ENCODE measurements at regions not wholly inside any gene's neighbourhood (a gene's known extent, or its start where the extent isn't known, plus 50 kb on each side); places are given as distances from the start of the nearest gene placed in this dataset.
"Not testable (repeated sequence)": the region's sequence is repeated elsewhere in the genome, so short reads cannot be mapped to it uniquely, and the experiment has no call there.

DNA sequence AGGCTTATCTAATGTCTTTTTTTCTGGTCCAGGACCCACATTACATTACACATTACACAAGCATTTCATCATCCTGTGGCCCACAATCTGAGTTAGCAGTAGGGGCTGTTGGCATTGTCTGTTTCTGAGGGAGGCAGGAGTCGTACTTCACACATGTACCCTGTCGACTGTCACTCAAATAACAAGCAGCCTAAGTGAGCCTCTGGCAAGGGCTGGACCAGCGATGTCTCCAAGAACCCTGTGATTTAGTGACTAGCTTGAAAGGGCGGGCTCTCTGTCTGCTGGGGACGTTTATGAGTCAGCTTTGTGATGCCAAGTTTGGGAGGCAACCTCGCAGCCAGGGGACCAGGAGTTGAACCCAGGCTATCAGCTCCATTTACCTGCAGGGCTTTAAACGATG lies 251.4 kb downstream of the HS3ST3B1 start:
- DNase-seq (ENCODE audit: low read depth in 3 of 3): no peak

GRCh38 chr17:14547556-14547955 lies 246.7 kb downstream of the HS3ST3B1 start:
- DNase-seq (ENCODE audit: low read depth in 3 of 3): no peak

GRCh38 chr17:14547016-14547415 lies 246.1 kb downstream of the HS3ST3B1 start:
- DNase-seq (ENCODE audit: low read depth in 3 of 3): no peak

DNA sequence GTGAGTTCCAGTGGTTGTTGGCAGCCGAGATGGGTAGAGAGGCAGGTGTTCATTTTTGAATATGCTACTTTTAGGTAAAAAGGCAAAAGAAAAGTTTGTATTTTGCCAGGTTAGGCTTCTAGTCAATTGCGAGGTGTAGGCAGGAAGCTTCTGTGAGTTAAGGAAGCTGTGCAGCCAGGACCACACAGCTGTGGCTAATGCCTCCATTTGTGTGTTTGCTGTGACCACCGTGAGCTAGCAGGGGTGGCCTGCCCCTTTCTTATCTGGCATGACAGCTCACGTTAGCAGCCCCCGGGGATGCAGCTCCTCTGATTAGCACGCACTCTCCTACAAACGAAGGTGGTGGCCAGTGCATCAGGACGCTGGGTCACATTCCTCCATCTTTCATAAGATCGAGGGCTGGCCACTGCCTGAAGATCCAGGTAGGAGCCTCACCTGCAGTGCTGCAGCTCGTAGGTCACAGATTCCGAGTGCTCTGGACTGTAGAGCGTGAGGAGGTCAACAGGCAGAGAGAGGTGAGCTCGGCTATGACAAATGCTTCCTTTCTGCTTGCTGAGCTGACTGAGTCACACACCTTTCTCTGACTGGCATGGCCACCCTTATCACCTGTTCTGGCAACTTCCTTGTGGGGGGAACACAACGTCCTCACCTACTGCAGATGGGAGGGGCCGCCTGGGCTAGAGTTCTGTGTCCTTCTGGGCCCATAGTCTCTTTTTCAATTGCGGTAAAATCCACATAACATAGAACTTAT lies 244.4 kb downstream of the HS3ST3B1 start:
- no peak for DNase-seq (ENCODE audit: low read depth in 3 of 3)

GRCh38 chr17:14541714-14542113 lies 240.8 kb downstream of the HS3ST3B1 start:
- no peak for DNase-seq (ENCODE audit: low read depth in 3 of 3)

- DNase-seq (ENCODE audit: low read depth in 3 of 3): no peak
Observed at GRCh38 chr17:14539801-14540200, 238.9 kb downstream of the HS3ST3B1 start.

DNA sequence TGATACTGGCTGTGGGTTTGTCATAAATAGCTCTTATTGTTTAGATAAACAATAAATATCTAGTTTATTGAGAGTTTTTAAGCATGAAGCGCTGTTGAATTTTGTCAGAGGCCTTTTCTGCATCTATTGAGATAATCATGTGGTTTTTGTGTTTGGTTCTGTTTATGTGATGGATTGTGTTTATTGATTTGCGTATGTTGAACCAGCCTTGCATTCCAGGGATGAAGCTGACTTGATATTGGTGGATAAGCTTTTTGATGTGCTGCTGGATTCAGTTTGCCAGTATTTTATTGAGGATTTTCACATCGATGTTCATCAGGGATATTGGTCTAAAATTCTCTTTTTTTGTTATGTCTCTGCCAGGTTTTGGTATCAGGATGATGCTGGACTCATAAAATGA lies 231.4 kb downstream of the HS3ST3B1 start:
- DNase-seq (ENCODE audit: low read depth in 3 of 3): not testable (repeated sequence)

DNA sequence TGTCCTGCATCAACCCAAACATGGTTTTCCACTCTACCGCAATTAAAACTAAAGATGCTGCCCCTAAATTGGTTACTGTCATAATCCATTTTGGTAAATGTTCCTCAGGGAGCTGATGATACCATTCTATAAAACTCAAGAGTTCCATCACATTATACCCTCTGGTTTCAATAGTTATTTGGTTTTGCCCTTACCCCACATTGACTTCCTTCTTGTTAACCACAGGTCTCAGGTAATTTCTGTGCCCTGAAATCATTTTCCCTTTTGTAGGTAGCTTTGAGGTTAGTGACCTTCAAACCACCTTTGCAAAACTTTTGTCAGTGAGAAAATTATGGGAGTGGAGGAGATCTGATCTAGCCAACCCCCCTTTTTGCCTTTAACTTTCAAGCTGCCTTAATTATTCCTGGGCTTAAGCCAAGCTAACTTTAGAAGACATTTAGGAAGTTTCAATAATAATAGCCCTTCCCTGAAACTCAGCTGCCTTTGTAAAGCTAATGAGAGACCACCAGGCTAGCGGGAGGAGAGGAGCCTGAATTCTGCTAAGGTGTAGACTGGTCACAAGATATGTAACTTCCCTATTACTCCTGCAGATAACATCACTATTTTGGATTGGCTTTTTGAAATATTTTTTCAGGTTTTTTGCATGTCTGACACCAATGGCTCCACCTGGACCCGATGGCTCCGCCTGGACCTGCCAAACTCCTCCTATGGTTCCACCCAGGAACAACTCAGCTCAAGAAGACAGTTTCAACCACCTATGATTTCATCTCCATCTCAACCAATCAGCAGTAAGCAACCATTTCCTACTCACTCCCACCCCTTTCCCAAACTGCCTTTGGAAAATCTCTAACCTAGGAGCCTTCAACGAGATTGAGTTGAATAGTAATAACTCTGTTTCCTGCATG lies 224.9 kb downstream of the HS3ST3B1 start:
- DNase-seq (ENCODE audit: low read depth in 3 of 3): no peak

GRCh38 chr17:14522795-14523387 lies 222.0 kb downstream of the HS3ST3B1 start:
- DNase-seq (ENCODE audit: low read depth in 3 of 3): no peak

- DNase-seq (ENCODE audit: low read depth in 3 of 3): not testable (repeated sequence)
Observed at GRCh38 chr17:14518919-14519318, 218.0 kb downstream of the HS3ST3B1 start.

DNA sequence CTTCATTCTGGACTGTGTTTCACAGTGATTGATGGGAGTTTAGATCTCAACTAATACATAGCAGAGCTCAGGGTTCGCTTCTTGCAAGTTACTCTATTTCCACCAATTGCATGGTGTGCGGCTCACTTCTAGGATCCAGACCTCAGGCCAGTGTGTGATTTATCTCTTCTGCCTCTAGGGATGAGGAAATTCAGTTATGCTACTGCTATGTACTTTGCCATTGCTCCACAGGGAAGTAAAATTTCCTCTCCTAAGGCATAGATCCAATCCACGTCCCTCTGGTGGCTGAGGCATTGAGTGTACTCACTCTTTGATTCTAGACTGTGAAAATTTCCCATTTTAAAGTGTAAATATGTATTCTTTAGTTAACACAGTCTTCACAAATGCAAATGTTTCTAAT lies 214.1 kb downstream of the HS3ST3B1 start:
- no peak for DNase-seq (ENCODE audit: low read depth in 3 of 3)

DNA sequence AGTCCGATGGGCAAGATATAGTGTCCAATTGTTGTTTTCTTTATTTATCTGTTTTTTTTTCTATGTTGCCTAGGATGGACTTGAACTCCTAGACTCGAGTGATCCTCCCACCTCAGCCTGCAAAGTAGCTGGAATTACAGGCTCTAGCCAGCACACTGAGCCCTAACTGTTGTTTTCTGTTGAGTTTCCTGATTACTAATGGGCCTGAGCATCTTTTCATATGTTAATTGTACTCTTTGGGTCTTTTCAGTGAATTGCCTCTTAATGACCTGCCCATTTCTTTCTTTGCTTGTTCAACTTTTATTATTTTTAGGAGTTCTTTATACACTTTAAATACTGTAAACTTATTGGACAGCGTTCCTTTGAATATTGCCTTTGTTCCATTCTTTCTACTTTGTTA lies 213.0 kb downstream of the HS3ST3B1 start:
- no peak for DNase-seq (ENCODE audit: low read depth in 3 of 3)

DNA sequence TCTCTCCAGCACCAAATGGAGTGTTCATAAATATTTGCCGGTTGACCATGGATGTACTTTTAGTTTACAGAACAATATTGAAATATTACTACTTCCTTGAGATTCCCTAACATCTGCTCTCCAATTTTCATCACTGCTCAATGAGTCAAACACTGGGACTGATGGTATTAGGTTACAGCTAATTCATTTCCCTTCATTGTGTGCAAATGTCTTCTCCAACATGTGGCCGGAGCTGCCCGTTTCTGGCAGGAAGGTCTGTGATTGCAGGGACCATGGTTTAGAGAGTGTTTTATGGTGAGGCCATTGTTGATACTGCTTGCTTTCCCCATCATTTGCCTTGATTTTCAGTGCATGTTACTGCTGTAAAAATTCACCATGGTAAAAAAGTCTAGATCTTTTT lies 209.3 kb downstream of the HS3ST3B1 start:
- DNase-seq (ENCODE audit: low read depth in 3 of 3): no peak

DNA sequence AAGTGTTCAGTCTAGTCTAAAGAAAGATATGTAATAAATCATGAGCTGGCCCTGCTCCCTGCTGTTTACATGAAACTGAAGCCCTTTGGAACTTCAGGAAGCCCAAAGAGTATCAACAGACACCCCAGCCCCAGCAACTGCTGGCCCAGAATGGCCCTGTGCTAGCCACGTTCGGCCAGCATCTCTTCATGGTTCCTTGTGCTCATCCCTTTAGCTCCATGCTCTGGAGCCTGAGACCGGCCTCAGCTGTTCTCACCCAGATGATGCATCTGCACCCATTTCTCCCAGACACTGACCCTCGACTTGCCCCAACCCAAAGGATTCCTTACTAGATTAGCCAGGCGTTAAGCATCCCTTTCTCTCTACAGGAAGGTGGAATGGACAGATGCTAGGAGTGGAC lies 207.3 kb downstream of the HS3ST3B1 start:
- no peak for DNase-seq (ENCODE audit: low read depth in 3 of 3)

DNA sequence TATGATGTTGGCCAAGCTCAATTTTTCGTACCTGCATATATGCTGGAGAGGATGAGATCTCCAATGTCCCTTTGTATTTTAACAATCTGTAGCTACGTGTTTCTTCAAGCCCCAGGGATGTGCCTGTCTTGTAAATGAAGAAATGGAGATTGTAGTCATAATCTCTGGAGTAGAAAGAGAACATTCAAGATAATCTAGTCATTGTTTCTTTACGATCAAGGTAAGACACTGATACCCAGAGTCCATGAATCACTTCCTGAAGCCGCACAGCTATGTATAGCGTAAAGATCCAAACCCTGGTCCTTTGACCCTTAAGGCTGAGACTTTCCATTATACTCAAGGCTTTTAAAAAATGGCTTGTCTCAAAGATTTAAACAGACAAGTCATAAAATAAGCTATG lies 205.5 kb downstream of the HS3ST3B1 start:
- DNase-seq (ENCODE audit: low read depth in 3 of 3): no peak

- DNase-seq (ENCODE audit: low read depth in 3 of 3): no peak
Observed at GRCh38 chr17:14505606-14506005, 204.7 kb downstream of the HS3ST3B1 start.

DNA sequence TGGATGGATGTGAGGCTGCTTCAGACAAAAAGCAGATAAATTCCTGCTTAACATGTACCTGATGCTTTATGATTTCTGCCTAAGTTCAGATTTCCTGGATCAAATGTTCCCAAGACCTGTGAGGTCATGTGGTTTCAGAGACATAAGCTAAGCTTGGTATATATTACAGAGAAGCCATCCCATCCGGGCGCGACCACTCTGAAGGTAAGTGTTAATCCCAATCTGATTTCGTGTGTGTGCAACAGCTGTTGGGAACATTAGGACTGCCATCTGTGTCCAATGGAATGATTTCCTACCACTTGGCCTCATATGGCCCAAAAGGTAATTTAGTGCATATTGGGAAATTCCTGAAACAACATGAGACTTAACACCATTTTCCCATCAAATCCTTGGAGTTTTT lies 199.1 kb downstream of the HS3ST3B1 start:
- DNase-seq (ENCODE audit: low read depth in 3 of 3): no peak

- no peak for DNase-seq (ENCODE audit: low read depth in 3 of 3)
Observed at GRCh38 chr17:14498812-14499211, 197.9 kb downstream of the HS3ST3B1 start.

DNA sequence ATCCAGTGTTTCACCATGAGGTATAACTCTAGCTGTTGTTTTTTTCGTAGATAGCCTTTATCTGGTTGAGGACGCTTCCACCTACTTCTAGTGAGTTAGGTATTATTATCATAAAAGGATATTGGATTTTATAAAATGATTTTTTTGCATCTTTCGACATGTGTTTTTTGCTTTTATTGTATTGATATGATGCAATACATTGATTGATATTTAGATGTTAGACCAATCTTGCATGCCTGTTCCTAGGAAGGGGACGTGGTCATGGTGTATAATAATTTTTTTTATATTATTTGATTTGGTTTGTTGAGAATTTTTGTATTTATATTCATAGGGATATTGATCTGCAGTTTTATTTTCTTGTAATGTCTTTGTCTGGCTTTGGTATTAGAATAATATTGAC lies 193.3 kb downstream of the HS3ST3B1 start:
- no peak for DNase-seq (ENCODE audit: low read depth in 3 of 3)

DNA sequence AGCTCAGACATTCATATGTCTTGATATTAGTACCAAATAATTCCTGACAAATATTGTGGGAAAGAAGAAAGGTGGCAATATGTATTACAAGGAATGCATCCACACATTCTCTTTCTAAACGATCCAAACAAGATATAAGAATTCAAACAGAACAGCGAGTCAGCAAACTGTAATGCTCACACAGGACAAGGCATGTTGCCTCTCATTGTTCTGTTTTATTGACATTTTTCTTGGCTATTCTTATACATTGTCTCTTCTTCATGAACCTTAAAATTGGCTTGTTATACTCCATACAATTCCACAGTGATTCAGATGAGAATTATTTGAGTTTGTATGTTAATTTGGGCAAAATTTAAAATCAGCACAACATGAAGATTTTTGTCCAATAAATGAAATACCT lies 189.1 kb downstream of the HS3ST3B1 start:
- DNase-seq (ENCODE audit: low read depth in 3 of 3): no peak

DNA sequence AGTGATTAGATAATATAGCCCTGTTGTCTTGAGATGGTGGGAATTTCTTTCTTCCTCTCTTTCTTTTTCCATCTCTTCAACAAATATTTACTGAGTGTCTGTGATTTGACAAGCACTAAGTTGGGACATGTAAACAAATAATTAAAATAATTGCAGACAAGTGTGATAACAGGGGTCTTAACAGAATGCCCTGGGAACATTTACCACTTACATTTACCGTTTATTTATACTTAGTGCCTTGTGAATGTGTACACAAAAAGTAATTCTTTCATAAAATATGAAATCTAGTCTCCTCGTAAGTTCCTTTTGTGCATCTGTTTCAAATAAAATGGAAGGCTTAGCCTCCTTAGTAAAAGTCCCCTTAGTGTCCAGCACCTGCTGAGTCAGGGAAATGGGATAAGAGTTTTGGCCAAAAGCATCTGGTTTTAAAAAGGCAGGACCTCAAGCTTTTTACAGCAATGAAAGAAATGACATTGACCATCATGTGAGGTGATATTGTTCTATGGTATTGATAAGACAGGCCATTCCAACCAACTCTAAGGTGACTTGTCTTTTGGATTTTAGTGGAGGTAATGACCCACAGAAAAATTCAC lies 188.2 kb downstream of the HS3ST3B1 start:
- DNase-seq (ENCODE audit: low read depth in 3 of 3): no peak

GRCh38 chr17:14487068-14487467 lies 186.2 kb downstream of the HS3ST3B1 start:
- DNase-seq (ENCODE audit: low read depth in 3 of 3): no peak
